GM23338 (cell line): ENCODE measurements at regions not wholly inside any gene's neighbourhood (a gene's known extent, or its start where the extent isn't known, plus 50 kb on each side); places are given as distances from the start of the nearest gene placed in this dataset.

Experiments used
- ATAC-seq: fragments of 200-7000 bp; cut with Tn5 transposase; 3 replicates; pipeline ENCODE4 v1.9.1; 2020
- DNase-seq: peaks from one replicate; pipeline ENCODE4 v3.0.0-alpha.2; 2015; ENCODE audit warnings: low spot score
- H2AFZ ChIP-seq: fragments of 200-600 bp; sonication (generic); 2 replicates; pipeline ENCODE4 v1.8.0; 2016; ENCODE audit warnings: antibody characterized with exemption, mild to moderate bottlenecking, moderate library complexity
- H3F3A ChIP-seq: fragments of 200-600 bp; sonication (generic); replicated peaks from 2 replicates; pipeline ENCODE4 v1.8.0; 2017; ENCODE audit warnings: antibody characterized with exemption, mixed run types, low read depth
- H3K27ac ChIP-seq: fragments of 200-600 bp; sonication (generic); 2 replicates; pipeline ENCODE4 v1.6.1; 2016; ENCODE audit warnings: low read depth
- H3K27me3 ChIP-seq: fragments of 200-600 bp; sonication (generic); 2 replicates; pipeline ENCODE4 v1.8.0; 2016; ENCODE audit warnings: mild to moderate bottlenecking, mixed run types, moderate library complexity; ENCODE audit not compliant: insufficient read depth
- H3K36me3 ChIP-seq: fragments of 200-600 bp; sonication (generic); 2 replicates; pipeline ENCODE4 v1.8.0; 2016; ENCODE audit warnings: mild to moderate bottlenecking; ENCODE audit not compliant: insufficient read depth
- H3K4me1 ChIP-seq: fragments of 200-600 bp; sonication (generic); 2 replicates; pipeline ENCODE4 v1.8.0; 2016; ENCODE audit warnings: mild to moderate bottlenecking, moderate library complexity; ENCODE audit not compliant: insufficient read depth
- H3K4me2 ChIP-seq: fragments of 200-600 bp; sonication (generic); 2 replicates; pipeline ENCODE4 v1.7.1; 2017; ENCODE audit warnings: mixed run types
- H3K4me3 ChIP-seq: fragments of 200-600 bp; sonication (generic); 2 replicates; pipeline ENCODE4 v1.6.1; 2016; ENCODE audit warnings: mixed run types
- H3K79me2 ChIP-seq: fragments of 200-600 bp; sonication (generic); replicated peaks from 2 replicates; pipeline ENCODE4 v1.8.0; 2017; ENCODE audit warnings: mild to moderate bottlenecking; ENCODE audit not compliant: insufficient read depth
- H3K9me2 ChIP-seq: fragments of 200-600 bp; sonication (generic); 2 replicates; pipeline ENCODE4 v1.8.0; 2017; ENCODE audit not compliant: insufficient read depth
- H4K20me1 ChIP-seq: fragments of 200-600 bp; sonication (generic); replicated peaks from 2 replicates; pipeline ENCODE4 v1.8.0; 2017; ENCODE audit warnings: mild to moderate bottlenecking; ENCODE audit not compliant: insufficient read depth
- H3K27ac Mint-ChIP-seq: 2 replicates; pipeline ENCODE4 v1.8.0; 2020; ENCODE audit warnings: inconsistent platforms, mild to moderate bottlenecking, moderate library complexity, mixed read lengths
- H3K27me3 Mint-ChIP-seq: 3 replicates; pipeline ENCODE4 v1.8.0; 2022; ENCODE audit warnings: low read depth, mild to moderate bottlenecking, moderate library complexity, mixed read lengths, inconsistent platforms; ENCODE audit not compliant: insufficient read depth, poor library complexity
- H3K36me3 Mint-ChIP-seq: 3 replicates; pipeline ENCODE4 v1.8.0; 2021; ENCODE audit warnings: low read depth, mild to moderate bottlenecking, inconsistent platforms, moderate library complexity, mixed read lengths
- H3K4me1 Mint-ChIP-seq: 3 replicates; pipeline ENCODE4 v1.8.0; 2020; ENCODE audit warnings: mild to moderate bottlenecking, inconsistent platforms, mixed read lengths
- H3K4me3 Mint-ChIP-seq: 3 replicates; pipeline ENCODE4 v1.8.0; 2021; ENCODE audit warnings: moderate library complexity, mild to moderate bottlenecking, inconsistent platforms, mixed read lengths
- H3K9me3 Mint-ChIP-seq: 3 replicates; pipeline ENCODE4 v1.8.0; 2020; ENCODE audit warnings: moderate library complexity, mild to moderate bottlenecking, inconsistent platforms, mixed read lengths
- CREB1 ChIP-seq: fragments of 250-450 bp; sonication (Bioruptor Pico); IDR thresholded peaks from 2 replicates; pipeline ENCODE4 v1.5.0; 2020; ENCODE audit warnings: low read depth, mild to moderate bottlenecking, moderate library complexity
- CTCF ChIP-seq, 2 experiments: fragments of 200-600 bp in 1 of 2; sonication (generic) in 1 of 2; conservative IDR thresholded peaks; 2 replicates each; pipeline versions ENCODE4 v1.5.1 to v1.6.1; 2016 to 2017; ENCODE audit warnings: antibody characterized with exemption in 2 of 2, low read depth in 2 of 2, mild to moderate bottlenecking in 2 of 2, moderate library complexity in 1 of 2
- EZH2 ChIP-seq: fragments of 200-600 bp; sonication (generic); IDR thresholded peaks from one replicate; pipeline ENCODE4 v1.8.0; 2017; ENCODE audit warnings: antibody characterized with exemption, mild to moderate bottlenecking, low read depth; ENCODE audit not compliant: unreplicated experiment
- EZH2phosphoT487 ChIP-seq: fragments of 200-600 bp; sonication (generic); IDR thresholded peaks from one replicate; pipeline ENCODE4 v1.8.1; 2018; ENCODE audit warnings: antibody characterized with exemption; ENCODE audit not compliant: unreplicated experiment
- JUNB ChIP-seq: IDR thresholded peaks from one replicate; pipeline ENCODE4 v1.6.1; 2016; ENCODE audit warnings: antibody characterized with exemption; ENCODE audit not compliant: unreplicated experiment
- NANOG ChIP-seq: IDR thresholded peaks from 2 replicates; pipeline ENCODE4 v1.6.1; 2016; ENCODE audit warnings: antibody characterized with exemption, borderline replicate concordance
- ZNF331 ChIP-seq: fragments of 250-450 bp; sonication (Bioruptor Pico); IDR thresholded peaks from 2 replicates; pipeline ENCODE4 v1.5.0; 2020; ENCODE audit warnings: low read depth, mild to moderate bottlenecking, moderate library complexity
- ZNF462 ChIP-seq: fragments of 250-450 bp; sonication (Bioruptor Pico); IDR thresholded peaks from 2 replicates; pipeline ENCODE4 v1.5.0; 2020; ENCODE audit warnings: mild to moderate bottlenecking, moderate library complexity

GRCh38 chr6:122075084-122075838, 324.2 kb upstream of the HSF2 start (continued):
- TF ChIP-seq ZNF462 (CRISPR knock-in tag): no peak
- no peak for TF ChIP-seq EZH2
- no peak for TF ChIP-seq CTCF (conservative IDR thresholded peaks at IDR 0.05; ENCODE audit: low read depth in 2 of 2)

- Mint-ChIP-seq H3K9me3 (no peaks in the 10 kb centered on the region; the same call in 2 of the 3 replicates), H3K27ac (no peak overlapping the region), H3K36me3 (no peaks in the 10 kb centered on the region), H3K4me1 (peaks cover 10% of the 10 kb centered on the region), H3K4me3 (no peak overlapping the region), H3K27me3 (no peaks in the 10 kb centered on the region)
- Histone ChIP-seq H3K27ac (no peak overlapping the region), H3K4me2 (no peak overlapping the region), H4K20me1 (no peaks in the 10 kb centered on the region), H3K9me2 (no peaks in the 10 kb centered on the region), H3K36me3 (no peaks in the 10 kb centered on the region), H3K27me3 (no peaks in the 10 kb centered on the region), H3K79me2 (no peaks in the 10 kb centered on the region), H3K4me1 (peaks cover 9% of the 10 kb centered on the region; the same call in 1 of the 2 replicates), H3F3A (no peaks in the 10 kb centered on the region), H2AFZ (peak overlapping the region; percentile 75), H3K4me3 (no peak overlapping the region)
- ATAC-seq (no peak), DNase-seq (no peak)
- TF ChIP-seq EZH2phosphoT487 (no peak), NANOG (no peak), EZH2 (no peak), JUNB (no peak), ZNF331 (CRISPR knock-in tag) (no peak), CREB1 (CRISPR knock-in tag) (no peak)
These were observed 323.5 kb upstream of the HSF2 start for GRCh38 chr6:122075917-122076316.
